NOMO-1 treated with dmso at 0.1 percent for 144 hours (cell line): ENCODE measurements at regions not wholly inside any gene's neighbourhood (a gene's known extent, or its start where the extent isn't known, plus 50 kb on each side); places are given as distances from the start of the nearest gene placed in this dataset.
A peak's percentile ranks its signal among the peaks of the same experiment; 100 is the strongest.
"Not testable (repeated sequence)": the region's sequence is repeated elsewhere in the genome, so short reads cannot be mapped to it uniquely, and the experiment has no call there.

Source experiments
- DNase-seq: peaks from one replicate; lab custom pipeline; 2025; ENCODE audit not compliant: unreplicated experiment; lab: John Stamatoyannopoulos, UW

- no peak for DNase-seq
Measured at GRCh38 chr22:22122348-22123117, 122.1 kb upstream of the VPREB1 start.

- DNase-seq = no peak
Measured at GRCh38 chr22:22121445-22121844, 123.1 kb upstream of the VPREB1 start.

- no peak for DNase-seq
Measured at GRCh38 chr22:22120160-22120559, 124.4 kb upstream of the VPREB1 start.

GRCh38 chr22:22118987-22119386 is 125.6 kb upstream of the VPREB1 start:
- DNase-seq = no peak

- not testable (repeated sequence) for DNase-seq
Measured at GRCh38 chr22:22117864-22118544, 126.6 kb upstream of the VPREB1 start.

- DNase-seq = not testable (repeated sequence)
Measured at GRCh38 chr22:22116997-22117770, 127.4 kb upstream of the VPREB1 start.

GRCh38 chr22:22113701-22114100 is 130.9 kb upstream of the VPREB1 start:
- DNase-seq = no peak

GRCh38 chr22:22112533-22113294 is 130.1 kb upstream of the TOP3B start:
- no peak for DNase-seq

- no peak for DNase-seq
Measured at GRCh38 chr22:22111983-22112382, 129.4 kb upstream of the TOP3B start.

- DNase-seq = no peak
Measured at GRCh38 chr22:22111267-22111751, 128.7 kb upstream of the TOP3B start.

- DNase-seq = peak; percentile 61
Measured at GRCh38 chr22:22110548-22111266, 128.1 kb upstream of the TOP3B start.

- no peak for DNase-seq
Measured at GRCh38 chr22:22109693-22110466, 127.3 kb upstream of the TOP3B start.

GRCh38 chr22:22106855-22107254 is 124.3 kb upstream of the TOP3B start:
- no peak for DNase-seq

- no peak for DNase-seq
Measured at GRCh38 chr22:22105364-22105763, 122.8 kb upstream of the TOP3B start.

- peak; percentile 68 for DNase-seq
Measured at GRCh38 chr22:22103078-22103875, 120.7 kb upstream of the TOP3B start.

GRCh38 chr22:22099833-22100812 is 117.5 kb upstream of the TOP3B start:
- peak; percentile 53 for DNase-seq

- peak; percentile 39 for DNase-seq
Measured at GRCh38 chr22:22099194-22099486, 116.6 kb upstream of the TOP3B start.
